DMS 273 (cell line): ENCODE measurements at regions not wholly inside any gene's neighbourhood (a gene's known extent, or its start where the extent isn't known, plus 50 kb on each side); places are given as distances from the start of the nearest gene placed in this dataset.

Source experiments
- DNase-seq: peaks from one replicate; lab custom pipeline; 2025; ENCODE audit not compliant: unreplicated experiment; lab: John Stamatoyannopoulos, UW

GRCh38 chr10:132467464-132468149 lies 70.0 kb upstream of the INPP5A start:
- no peak for DNase-seq

DNA sequence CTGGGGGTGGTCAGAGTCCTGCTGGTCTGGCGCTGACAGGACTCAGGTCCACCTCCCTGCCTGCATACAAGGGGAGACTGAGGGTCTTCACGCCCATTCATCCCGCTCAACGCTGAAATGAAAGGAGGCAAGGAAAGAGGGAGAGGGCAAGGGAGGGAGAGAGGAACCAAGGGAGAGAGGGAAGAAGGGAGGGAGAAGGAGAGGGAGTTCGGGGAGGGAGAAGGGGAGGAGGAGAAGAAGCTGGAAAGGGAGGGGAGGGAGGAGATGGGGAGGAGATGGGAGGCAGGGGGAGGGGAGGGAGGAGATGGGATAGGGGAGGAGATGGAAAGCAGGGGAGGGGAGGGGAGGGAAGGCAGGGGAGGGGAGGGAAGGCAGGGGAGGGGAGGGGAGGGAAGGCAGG lies 69.4 kb upstream of the INPP5A start:
- no peak for DNase-seq

DNA sequence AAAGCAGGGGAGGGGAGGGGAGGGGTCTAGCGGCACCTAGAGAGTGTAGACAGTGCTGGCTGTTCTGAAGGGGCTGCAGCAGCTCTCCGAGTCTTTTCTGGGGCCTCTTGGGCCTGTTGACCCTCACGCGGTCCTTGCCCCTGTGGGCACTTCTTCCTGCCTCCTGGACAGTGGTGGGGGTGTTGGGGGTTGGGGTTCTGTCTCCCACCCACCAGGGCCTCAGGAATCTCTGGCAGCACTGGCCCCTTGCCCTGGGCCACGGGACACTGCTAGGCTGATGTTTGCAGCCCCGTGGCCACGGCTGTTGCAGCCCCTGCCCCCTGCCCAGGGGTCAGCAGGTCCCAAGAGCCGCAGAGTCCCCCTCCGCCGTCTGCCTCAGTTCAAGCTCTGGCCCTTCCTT lies 68.9 kb upstream of the INPP5A start:
- no peak for DNase-seq

DNA sequence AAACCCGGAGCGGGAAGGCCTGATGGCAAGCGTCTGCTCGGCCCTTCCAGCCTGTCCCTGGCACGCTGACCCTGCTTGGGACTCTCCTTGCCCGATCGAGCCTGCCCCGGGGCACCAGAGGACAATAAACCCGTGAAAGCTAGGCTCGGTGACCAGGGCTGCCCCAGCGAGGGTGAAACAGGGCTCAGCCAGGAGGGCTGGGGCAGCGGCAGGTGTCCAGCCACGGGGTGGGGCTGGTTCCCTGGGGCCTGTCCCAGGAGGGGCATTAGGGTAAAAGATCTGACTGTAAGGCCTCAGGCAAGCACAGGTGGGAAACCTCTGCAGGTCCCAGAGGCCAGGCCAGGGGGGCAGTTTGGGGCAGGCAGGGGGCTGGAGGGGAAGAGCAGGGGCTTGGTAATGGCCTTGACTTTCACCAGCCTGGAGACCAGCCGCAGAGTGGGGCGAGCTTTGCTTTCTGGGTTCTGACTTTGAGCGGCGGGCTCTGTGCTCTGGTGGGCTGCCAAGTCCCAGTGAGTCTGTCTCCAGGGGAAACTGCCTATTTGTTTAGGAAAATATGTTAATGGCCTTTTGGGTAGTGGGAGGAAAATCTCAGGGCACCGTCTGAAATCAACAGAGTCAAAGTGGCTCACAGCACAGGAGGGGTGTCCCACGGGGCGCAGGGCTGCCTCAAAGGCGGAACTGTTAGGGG lies 68.2 kb upstream of the INPP5A start:
- DNase-seq: peak; percentile 51

GRCh38 chr10:132470410-132471124 lies 67.0 kb upstream of the INPP5A start:
- DNase-seq: no peak

DNA sequence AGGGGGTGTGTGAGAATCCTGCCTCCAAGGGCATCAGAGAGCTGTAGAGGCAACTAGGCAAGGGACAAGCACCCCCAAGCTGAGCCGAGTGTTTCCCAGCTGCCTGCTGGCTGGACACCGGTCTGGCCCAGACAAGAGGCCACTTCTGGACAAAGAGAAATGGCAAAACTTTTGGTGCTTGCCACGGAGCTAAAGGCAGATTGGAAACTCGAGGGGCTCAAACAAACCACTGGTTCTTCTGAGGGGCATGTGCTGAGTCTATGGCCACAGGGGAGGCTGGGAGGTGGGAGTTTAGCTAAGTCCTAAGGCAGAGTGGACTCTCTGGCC lies 66.5 kb upstream of the INPP5A start:
- no peak for DNase-seq

DNA sequence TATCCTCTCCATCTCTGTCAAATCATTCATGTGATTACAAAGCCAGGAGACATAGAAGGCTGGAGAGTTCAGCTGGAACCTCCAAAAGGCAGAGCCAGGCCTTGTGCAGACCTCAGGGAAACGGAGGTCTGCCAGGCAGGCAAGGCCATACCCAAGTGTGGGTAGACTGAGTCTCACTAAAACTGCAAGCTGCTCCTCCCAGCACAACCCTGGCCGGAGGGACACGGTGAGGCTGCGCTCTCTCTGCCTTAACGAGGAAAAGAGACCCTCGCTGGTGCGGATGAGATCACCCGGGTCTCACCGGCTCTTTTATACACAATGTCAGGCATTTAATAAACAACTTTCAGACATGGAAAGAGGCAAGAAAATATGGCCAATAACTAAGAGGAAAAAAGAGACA lies 66.1 kb upstream of the INPP5A start:
- no peak for DNase-seq

GRCh38 chr10:132475086-132475485 lies 62.5 kb upstream of the INPP5A start:
- no peak for DNase-seq

GRCh38 chr10:132476146-132477065 lies 61.2 kb upstream of the INPP5A start:
- no peak for DNase-seq

DNA sequence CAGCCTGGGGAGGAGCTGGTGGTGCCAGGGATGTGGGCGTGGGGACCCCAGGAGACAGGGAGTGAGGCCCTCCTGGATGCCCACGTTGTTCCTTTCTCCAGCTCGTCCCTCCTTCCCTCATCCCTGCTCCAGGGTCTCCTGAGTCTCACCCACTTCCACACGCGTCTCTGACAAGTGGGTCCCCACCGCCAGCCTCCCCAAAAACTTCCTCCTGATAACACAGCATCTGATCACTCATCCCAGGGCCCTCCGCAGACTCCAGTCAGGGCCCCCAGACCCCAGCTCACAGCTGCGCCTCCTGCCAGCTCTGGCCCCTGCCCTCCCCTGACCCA lies 60.6 kb upstream of the INPP5A start:
- DNase-seq: no peak

- DNase-seq: no peak
Observed at GRCh38 chr10:132477398-132478340, 59.9 kb upstream of the INPP5A start.

DNA sequence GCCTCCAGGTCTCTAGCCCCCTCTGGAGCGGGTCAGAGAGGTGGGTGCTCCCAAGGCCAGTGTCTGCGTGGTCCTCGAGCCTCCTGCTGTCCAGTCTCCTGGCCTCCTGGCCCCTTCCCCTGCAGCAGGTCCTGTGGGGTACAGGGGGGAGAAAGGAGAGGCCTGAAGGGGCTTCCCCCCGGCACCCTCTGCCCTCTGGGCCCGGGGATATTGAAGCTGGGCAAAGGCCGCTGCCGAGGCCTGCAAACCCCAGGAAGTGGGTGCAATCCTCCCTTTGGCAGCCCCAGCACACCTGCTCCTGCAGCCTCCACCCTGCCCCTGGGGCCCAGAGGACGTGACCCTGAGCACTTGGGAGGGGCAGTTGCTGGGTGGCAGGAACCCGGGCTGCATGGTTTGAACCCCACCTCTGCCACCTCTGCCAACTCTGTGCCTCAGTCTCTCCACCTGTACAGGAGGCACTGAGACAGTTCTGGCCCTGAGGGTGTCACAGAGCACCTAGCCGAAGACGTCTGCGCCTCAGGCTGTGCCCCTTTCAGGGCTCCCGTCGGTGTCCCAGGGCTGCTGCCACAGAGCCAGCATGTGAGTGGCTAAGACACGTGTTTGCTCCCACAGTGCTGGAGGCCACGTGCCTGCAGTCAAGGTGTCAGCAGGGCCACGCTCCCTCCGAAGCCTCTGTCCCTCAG lies 59.1 kb upstream of the INPP5A start:
- no peak for DNase-seq

GRCh38 chr10:132479024-132479602 lies 58.5 kb upstream of the INPP5A start:
- DNase-seq: no peak

DNA sequence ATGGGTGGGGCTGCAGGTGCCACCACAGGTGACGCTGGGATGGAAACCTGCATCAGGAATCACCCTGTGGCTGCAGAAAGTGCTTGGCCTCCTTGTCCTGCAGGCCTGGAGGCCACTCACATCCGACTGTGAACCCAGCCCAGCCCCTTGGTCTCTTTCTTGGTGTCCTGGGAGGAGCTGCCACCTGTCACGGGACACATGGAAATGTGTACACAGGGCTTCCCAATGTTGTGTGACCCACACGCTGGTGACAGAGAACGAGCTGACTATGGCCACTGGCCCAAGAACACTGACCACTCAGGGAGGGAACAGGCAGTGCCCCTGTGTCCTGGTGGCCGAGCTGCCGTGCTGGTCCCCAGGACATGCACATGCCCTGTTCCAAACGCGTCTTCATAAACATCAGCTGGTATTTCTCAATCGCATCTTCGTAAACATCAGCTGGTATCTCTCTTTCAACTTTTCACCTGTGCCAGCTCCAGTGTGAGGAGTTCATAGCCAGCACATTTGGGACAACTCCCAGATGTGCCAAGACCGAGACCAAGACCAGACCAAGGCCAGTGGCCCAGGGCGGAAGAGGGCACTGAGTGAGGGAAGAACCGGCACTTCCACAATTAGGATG lies 57.9 kb upstream of the INPP5A start:
- DNase-seq: no peak

DNA sequence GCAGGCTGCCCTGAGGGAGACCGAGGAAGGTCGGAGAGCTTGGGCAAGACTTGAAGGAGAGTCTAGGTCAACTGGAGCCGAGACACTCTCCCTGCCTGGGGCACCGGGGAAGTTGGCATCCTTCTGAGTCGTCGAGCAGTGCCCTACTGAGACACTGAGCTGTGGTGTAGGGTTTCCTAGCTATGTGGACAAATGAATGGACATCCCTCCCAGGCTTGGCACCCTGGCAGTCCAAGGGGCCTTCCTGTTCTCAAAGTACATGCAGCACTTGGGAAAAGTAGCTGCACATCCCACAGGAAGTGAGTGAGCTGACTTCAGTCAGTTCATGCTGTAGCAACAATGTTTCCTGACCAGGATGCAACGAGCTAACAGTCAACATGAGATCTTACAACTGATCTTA lies 57.2 kb upstream of the INPP5A start:
- DNase-seq: no peak

- DNase-seq: no peak
Observed at GRCh38 chr10:132481690-132482089, 55.9 kb upstream of the INPP5A start.

DNA sequence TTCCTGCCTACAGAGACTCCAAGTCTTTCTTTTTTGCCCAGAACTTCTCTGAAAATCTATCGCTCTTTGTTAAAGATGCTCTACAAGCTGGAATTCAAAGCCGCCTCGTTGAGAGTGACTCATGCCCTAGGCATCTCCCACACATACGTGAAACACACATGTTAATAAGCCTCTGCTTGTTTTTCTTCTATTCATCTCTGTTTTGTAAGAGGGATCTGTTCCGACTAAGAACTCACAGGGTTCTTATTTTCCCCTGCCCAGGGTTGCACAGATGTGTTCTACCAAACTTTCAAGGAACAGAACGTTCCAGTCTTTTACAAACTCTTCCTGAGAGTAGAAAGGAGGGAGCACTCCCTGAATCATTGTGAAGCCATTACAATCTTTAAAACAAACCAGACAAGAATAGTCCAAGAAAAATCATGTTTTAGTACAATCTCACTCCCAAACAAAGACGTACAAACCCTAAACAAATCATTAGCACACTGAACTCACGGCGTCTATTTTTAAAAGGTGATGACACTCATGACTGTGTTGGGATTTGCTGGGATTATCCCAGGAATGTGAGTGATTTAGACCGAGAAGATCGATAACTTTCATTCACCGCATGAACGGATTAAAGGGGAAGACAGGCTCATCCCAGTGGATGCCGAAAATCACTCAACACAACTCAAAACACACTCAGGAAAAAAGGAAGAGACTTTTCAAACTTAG lies 55.3 kb upstream of the INPP5A start:
- DNase-seq: no peak

- DNase-seq: no peak
Observed at GRCh38 chr10:132483394-132483793, 54.2 kb upstream of the INPP5A start.
